ENCODE measurements at regions not wholly inside any gene's neighbourhood (a gene's known extent, or its start where the extent isn't known, plus 50 kb on each side); places are given as distances from the start of the nearest gene placed in this dataset.

- ATAC-seq (no peak), DNase-seq (no peak)
- no peaks in the 10 kb centered on the region for H3K4me1 Mint-ChIP-seq
- no peak overlapping the region for H3K4me3 Mint-ChIP-seq
- H3K27me3 Mint-ChIP-seq, result no peaks in the 10 kb centered on the region
- peaks cover 6% of the 10 kb centered on the region for H3K9me3 Mint-ChIP-seq
- no peak overlapping the region for H3K27ac Mint-ChIP-seq
- H3K36me3 Mint-ChIP-seq (ENCODE audit: low read depth), result no peaks in the 10 kb centered on the region
Measured at GRCh38 chr3:30169487-30169886, 436.9 kb upstream of the TGFBR2 start.

- no peak overlapping the region for H3K27ac Mint-ChIP-seq
- H3K4me1 Mint-ChIP-seq, result no peaks in the 10 kb centered on the region
- peaks cover 3% of the 10 kb centered on the region for H3K27me3 Mint-ChIP-seq
- DNase-seq, result no peak
- H3K9me3 Mint-ChIP-seq, result peaks cover 5% of the 10 kb centered on the region
- H3K4me3 Mint-ChIP-seq, result no peak overlapping the region
- ATAC-seq, result no peak
- H3K36me3 Mint-ChIP-seq (ENCODE audit: low read depth), result no peaks in the 10 kb centered on the region
Measured at GRCh38 chr3:30170681-30171438, 435.5 kb upstream of the TGFBR2 start.

- no peak for DNase-seq
- no peak for ATAC-seq
- peaks cover 3% of the 10 kb centered on the region for H3K27me3 Mint-ChIP-seq
- H3K9me3 Mint-ChIP-seq, result no peaks in the 10 kb centered on the region
- H3K27ac Mint-ChIP-seq, result no peak overlapping the region
- H3K4me3 Mint-ChIP-seq, result no peak overlapping the region
- H3K4me1 Mint-ChIP-seq, result no peaks in the 10 kb centered on the region
- H3K36me3 Mint-ChIP-seq (ENCODE audit: low read depth), result no peaks in the 10 kb centered on the region
Measured at GRCh38 chr3:30174357-30174756, 432.0 kb upstream of the TGFBR2 start.

- H3K36me3 Mint-ChIP-seq (ENCODE audit: low read depth), result no peaks in the 10 kb centered on the region
- no peak for ATAC-seq
- no peaks in the 10 kb centered on the region for H3K4me1 Mint-ChIP-seq
- no peaks in the 10 kb centered on the region for H3K9me3 Mint-ChIP-seq
- no peak overlapping the region for H3K4me3 Mint-ChIP-seq
- no peak overlapping the region for H3K27ac Mint-ChIP-seq
- peaks cover 2% of the 10 kb centered on the region for H3K27me3 Mint-ChIP-seq
- no peak for DNase-seq
Measured at GRCh38 chr3:30180310-30181177, 425.9 kb upstream of the TGFBR2 start.

- ATAC-seq (no peak), DNase-seq (no peak)
- Mint-ChIP-seq H3K9me3 (no peaks in the 10 kb centered on the region), H3K27me3 (peaks cover 2% of the 10 kb centered on the region), H3K36me3 (ENCODE audit: low read depth) (no peaks in the 10 kb centered on the region), H3K4me1 (no peaks in the 10 kb centered on the region), H3K27ac (no peak overlapping the region), H3K4me3 (no peak overlapping the region)
Measured at GRCh38 chr3:30181178-30181465, 425.3 kb upstream of the TGFBR2 start.

GRCh38 chr3:30181581-30181980 lies 424.8 kb upstream of the TGFBR2 start:
- Mint-ChIP-seq H3K4me3 (no peak overlapping the region), H3K27me3 (peaks cover 2% of the 10 kb centered on the region), H3K4me1 (no peaks in the 10 kb centered on the region), H3K27ac (no peak overlapping the region), H3K9me3 (no peaks in the 10 kb centered on the region), H3K36me3 (ENCODE audit: low read depth) (no peaks in the 10 kb centered on the region)
- DNase-seq, result no peak
- no peak for ATAC-seq

GRCh38 chr3:30183421-30183820 lies 423.0 kb upstream of the TGFBR2 start:
- Mint-ChIP-seq H3K4me3 (no peak overlapping the region), H3K36me3 (ENCODE audit: low read depth) (no peaks in the 10 kb centered on the region), H3K27me3 (peaks cover 2% of the 10 kb centered on the region), H3K9me3 (no peaks in the 10 kb centered on the region), H3K4me1 (no peaks in the 10 kb centered on the region), H3K27ac (no peak overlapping the region)
- ATAC-seq (no peak), DNase-seq (no peak)

GRCh38 chr3:30184091-30184810 lies 422.1 kb upstream of the TGFBR2 start:
- Mint-ChIP-seq H3K36me3 (ENCODE audit: low read depth) (no peaks in the 10 kb centered on the region), H3K9me3 (no peaks in the 10 kb centered on the region), H3K27ac (no peak overlapping the region), H3K4me1 (no peaks in the 10 kb centered on the region), H3K4me3 (no peak overlapping the region), H3K27me3 (peaks cover 2% of the 10 kb centered on the region)
- DNase-seq (no peak), ATAC-seq (no peak)

GRCh38 chr3:30185872-30186271 lies 420.5 kb upstream of the TGFBR2 start:
- ATAC-seq, result no peak
- no peaks in the 10 kb centered on the region for H3K9me3 Mint-ChIP-seq
- no peak overlapping the region for H3K4me3 Mint-ChIP-seq
- no peaks in the 10 kb centered on the region for H3K36me3 Mint-ChIP-seq (ENCODE audit: low read depth)
- H3K27me3 Mint-ChIP-seq, result peaks cover 2% of the 10 kb centered on the region
- H3K27ac Mint-ChIP-seq, result no peak overlapping the region
- DNase-seq, result no peak
- no peaks in the 10 kb centered on the region for H3K4me1 Mint-ChIP-seq

- Mint-ChIP-seq H3K27me3 (peaks cover 2% of the 10 kb centered on the region), H3K9me3 (no peaks in the 10 kb centered on the region), H3K27ac (no peak overlapping the region), H3K4me3 (no peak overlapping the region), H3K36me3 (ENCODE audit: low read depth) (no peaks in the 10 kb centered on the region), H3K4me1 (no peaks in the 10 kb centered on the region)
- DNase-seq, result no peak
- ATAC-seq, result no peak
Measured at GRCh38 chr3:30186741-30187219, 419.6 kb upstream of the TGFBR2 start.

- no peak overlapping the region for H3K27ac Mint-ChIP-seq
- DNase-seq (no peak), ATAC-seq (no peak)
- H3K4me3 Mint-ChIP-seq, result no peak overlapping the region
- peaks cover 2% of the 10 kb centered on the region for H3K27me3 Mint-ChIP-seq
- no peaks in the 10 kb centered on the region for H3K4me1 Mint-ChIP-seq
- no peaks in the 10 kb centered on the region for H3K36me3 Mint-ChIP-seq (ENCODE audit: low read depth)
- no peaks in the 10 kb centered on the region for H3K9me3 Mint-ChIP-seq
Measured at GRCh38 chr3:30187366-30187765, 419.0 kb upstream of the TGFBR2 start.

GRCh38 chr3:30188713-30189112 lies 417.7 kb upstream of the TGFBR2 start:
- no peaks in the 10 kb centered on the region for H3K9me3 Mint-ChIP-seq
- H3K27ac Mint-ChIP-seq, result no peak overlapping the region
- ATAC-seq, result no peak
- H3K4me3 Mint-ChIP-seq, result no peak overlapping the region
- H3K27me3 Mint-ChIP-seq, result peaks cover 2% of the 10 kb centered on the region
- DNase-seq, result no peak
- no peaks in the 10 kb centered on the region for H3K36me3 Mint-ChIP-seq (ENCODE audit: low read depth)
- H3K4me1 Mint-ChIP-seq, result no peaks in the 10 kb centered on the region

GRCh38 chr3:30189900-30190299 lies 416.5 kb upstream of the TGFBR2 start:
- Mint-ChIP-seq H3K27me3 (peaks cover 2% of the 10 kb centered on the region), H3K36me3 (ENCODE audit: low read depth) (no peaks in the 10 kb centered on the region), H3K9me3 (no peaks in the 10 kb centered on the region), H3K4me3 (no peak overlapping the region), H3K4me1 (no peaks in the 10 kb centered on the region), H3K27ac (no peak overlapping the region)
- no peak for DNase-seq
- no peak for ATAC-seq

- Mint-ChIP-seq H3K27ac (no peak overlapping the region), H3K9me3 (no peaks in the 10 kb centered on the region), H3K4me3 (no peak overlapping the region), H3K4me1 (no peaks in the 10 kb centered on the region), H3K27me3 (no peaks in the 10 kb centered on the region), H3K36me3 (ENCODE audit: low read depth) (no peaks in the 10 kb centered on the region)
- no peak for ATAC-seq
- DNase-seq, result no peak
Measured at GRCh38 chr3:30193625-30194044, 412.8 kb upstream of the TGFBR2 start.

- no peak overlapping the region for H3K4me3 Mint-ChIP-seq
- no peak for ATAC-seq
- no peaks in the 10 kb centered on the region for H3K36me3 Mint-ChIP-seq (ENCODE audit: low read depth)
- no peaks in the 10 kb centered on the region for H3K4me1 Mint-ChIP-seq
- no peak for DNase-seq
- no peaks in the 10 kb centered on the region for H3K9me3 Mint-ChIP-seq
- H3K27ac Mint-ChIP-seq, result no peak overlapping the region
- H3K27me3 Mint-ChIP-seq, result no peaks in the 10 kb centered on the region
Measured at GRCh38 chr3:30195352-30195751, 411.0 kb upstream of the TGFBR2 start.

All from activated naive CD8-positive, alpha-beta T cell treated with anti-CD3 and anti-CD28 coated beads, Interleukin-2, amount 50 U/mL, for 24 hours (primary cell).